AG20443 (cell line): ENCODE measurements at regions not wholly inside any gene's neighbourhood (a gene's known extent, or its start where the extent isn't known, plus 50 kb on each side); places are given as distances from the start of the nearest gene placed in this dataset.

Experiments
- DNase-seq: peaks from one replicate; pipeline ENCODE4 v3.0.0; 2012; ENCODE audit warnings: low spot score, mixed read lengths

GRCh38 chr16:6125483-6126259, 1028.1 kb upstream of the EEF2KMT start:
- no peak for DNase-seq

GRCh38 chr16:6124136-6124535, 1026.5 kb upstream of the EEF2KMT start:
- no peak for DNase-seq

GRCh38 chr16:6122401-6122800, 1024.8 kb upstream of the EEF2KMT start:
- no peak for DNase-seq

- DNase-seq, result no peak
Observed at GRCh38 chr16:6114691-6115090, 1017.1 kb upstream of the EEF2KMT start.

DNA sequence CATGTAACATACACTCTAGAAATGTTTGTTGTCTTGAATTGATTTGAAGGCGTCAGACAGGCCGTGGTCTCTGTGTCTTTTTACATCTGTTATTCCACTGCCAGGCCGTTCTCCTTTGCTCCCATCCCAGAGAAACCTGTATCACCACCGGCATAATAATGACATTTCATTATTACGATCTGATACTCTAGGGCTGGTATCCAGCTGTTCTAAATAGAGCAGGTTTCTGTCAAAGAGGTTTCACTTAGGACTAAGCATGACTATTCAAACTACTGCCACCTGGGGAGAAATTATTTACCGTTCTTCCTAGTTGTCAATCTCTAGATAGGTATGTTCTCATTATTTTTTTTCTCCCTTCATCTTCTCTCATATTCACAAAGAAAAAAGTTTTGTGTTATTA, 1016.2 kb upstream of the EEF2KMT start:
- DNase-seq, result no peak

- DNase-seq, result no peak
Observed at GRCh38 chr16:6112700-6113099, 1015.1 kb upstream of the EEF2KMT start.

DNA sequence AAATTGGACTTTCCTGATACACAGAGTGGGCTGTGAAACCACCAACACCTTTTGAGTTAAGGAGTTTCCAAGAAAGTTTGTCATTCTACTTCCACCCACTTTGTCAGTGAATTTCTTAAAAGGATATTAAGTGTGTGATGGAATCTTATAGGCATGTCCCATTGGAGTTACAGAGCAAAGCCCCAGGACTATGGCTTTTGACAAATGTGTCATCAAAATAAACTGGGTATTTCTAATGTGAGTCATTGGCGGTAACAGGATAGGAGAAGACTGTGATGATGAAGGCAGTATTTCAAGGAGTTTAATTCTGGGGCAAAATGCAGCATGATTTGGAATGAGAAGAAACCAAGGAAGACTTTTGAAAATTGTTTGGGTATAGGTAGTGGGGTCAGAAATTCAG, 1013.8 kb upstream of the EEF2KMT start:
- no peak for DNase-seq

- no peak for DNase-seq
Observed at GRCh38 chr16:6110346-6110745, 1012.8 kb upstream of the EEF2KMT start.

DNA sequence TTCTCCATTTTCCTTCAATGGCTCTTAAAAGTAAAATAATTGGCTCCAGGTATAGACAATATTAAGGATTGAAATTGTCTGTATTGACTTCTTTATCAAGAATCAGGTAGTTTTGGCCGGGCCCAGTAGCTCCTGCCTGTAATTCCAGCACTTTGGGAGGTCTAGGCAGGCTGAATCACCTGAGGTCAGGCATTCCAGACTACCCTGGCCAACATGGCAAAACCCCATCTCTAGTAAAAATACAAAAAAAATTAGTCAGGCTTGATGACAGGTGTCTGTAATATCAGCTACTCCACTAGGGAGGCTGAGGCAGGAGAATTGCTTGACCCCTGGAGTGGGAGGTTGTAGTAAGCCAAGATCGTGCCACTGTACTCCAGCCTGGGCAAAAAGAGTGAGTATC, 1008.5 kb upstream of the EEF2KMT start:
- no peak for DNase-seq

- no peak for DNase-seq
Observed at GRCh38 chr16:6105115-6105514, 1007.5 kb upstream of the EEF2KMT start.

DNA sequence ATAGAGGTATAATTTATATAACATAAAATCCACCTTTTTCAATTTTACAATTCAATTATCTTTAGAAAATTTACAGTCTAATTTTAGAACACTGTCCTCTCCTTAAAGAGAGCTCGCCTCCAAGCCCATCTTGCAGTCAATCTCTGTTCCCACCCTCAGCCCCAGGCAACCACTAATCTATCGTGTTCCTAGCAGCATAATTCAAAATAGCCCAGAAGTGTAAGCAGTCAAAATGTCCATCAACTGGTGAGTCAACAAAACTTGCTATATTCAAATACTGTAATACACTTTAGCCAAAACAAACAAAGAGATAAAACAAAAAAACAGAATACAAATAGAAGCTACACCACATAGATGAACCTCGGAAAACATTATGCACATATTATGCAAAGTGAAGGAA, 1006.8 kb upstream of the EEF2KMT start:
- no peak for DNase-seq

DNA sequence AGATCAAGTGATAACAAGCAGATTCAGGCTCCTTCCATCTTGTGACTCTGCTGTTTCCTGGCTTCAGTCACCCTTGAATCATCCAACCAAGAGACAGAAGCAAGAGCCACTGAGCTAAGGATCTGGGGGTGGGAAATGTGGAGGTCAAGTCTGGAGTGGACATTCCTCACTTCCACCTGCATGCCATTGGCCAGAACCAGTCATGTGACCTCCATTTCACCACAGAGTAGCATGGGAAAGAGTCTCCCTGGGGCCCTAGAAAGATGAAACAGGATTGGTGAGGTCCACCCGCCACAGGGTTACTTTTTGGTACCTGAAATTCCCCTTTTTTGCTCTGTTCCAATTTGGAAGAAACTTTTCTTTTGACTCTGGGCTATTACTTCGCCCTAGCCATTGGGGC, 1006.0 kb upstream of the EEF2KMT start:
- no peak for DNase-seq

GRCh38 chr16:6099102-6099501, 1001.5 kb upstream of the EEF2KMT start:
- DNase-seq, result no peak

GRCh38 chr16:6096931-6097670, 999.5 kb upstream of the EEF2KMT start:
- no peak for DNase-seq

- no peak for DNase-seq
Observed at GRCh38 chr16:6095414-6095813, 997.8 kb upstream of the EEF2KMT start.

DNA sequence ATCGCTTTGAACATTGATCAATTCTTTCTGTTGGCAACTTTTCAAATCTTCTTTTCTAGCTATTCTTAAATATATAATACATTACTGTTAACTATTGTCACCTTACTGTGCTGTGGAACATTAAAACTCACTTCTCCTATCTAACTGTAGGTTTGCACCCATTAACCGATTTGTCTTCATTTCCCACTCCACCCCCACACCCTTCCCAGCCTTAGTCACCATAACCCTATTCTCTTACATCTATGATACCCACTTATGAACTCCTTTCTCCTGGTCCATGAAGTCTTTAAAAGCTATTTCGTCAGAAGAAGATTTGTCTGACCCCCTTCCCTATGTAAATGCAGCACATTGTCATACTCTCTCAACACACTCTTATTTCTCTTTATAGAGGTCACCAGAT, 993.4 kb upstream of the EEF2KMT start:
- DNase-seq, result no peak

- DNase-seq, result no peak
Observed at GRCh38 chr16:6081320-6081976, 983.9 kb upstream of the EEF2KMT start.

GRCh38 chr16:6076631-6077030, 979.0 kb upstream of the EEF2KMT start:
- no peak for DNase-seq

GRCh38 chr16:6068063-6068462, 970.5 kb upstream of the EEF2KMT start:
- no peak for DNase-seq

- DNase-seq, result no peak
Observed at GRCh38 chr16:6066652-6067051, 969.1 kb upstream of the EEF2KMT start.

DNA sequence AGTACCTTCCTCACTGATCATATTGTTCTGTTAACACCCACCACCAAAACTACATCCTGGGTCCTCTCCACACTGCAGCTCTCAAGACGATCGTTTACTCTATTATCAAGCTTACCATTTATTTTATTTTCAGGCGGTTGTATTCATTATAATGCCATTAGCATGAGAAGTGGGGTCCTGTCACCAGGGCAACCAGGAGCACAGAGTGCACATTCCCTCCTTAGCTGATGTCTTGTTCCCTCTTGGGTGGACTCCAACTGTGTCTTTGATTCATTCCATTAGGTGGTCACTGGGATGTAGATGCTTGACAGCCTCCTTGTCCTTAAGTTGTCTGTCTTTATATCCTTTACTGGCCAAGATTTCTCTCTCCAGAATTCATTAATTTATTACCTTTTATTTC, 965.9 kb upstream of the EEF2KMT start:
- DNase-seq, result no peak

DNA sequence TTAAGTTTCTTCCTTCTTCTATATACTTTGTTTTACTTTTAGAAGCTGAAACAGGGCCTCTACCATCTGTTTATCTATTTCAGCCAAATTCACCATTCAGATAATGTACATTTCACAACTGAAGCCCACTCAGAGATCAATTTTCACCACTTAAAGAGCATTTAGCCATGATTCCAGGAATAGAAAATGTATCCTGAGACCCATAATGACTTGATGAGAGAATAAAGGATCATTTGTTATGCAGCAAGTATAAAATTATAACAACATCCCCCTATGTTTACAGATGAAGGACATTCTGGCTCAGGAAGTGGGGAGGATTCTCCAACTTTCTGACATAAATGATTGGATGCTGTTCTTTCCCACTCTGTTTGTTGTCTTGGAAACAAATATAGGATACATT, 962.1 kb upstream of the EEF2KMT start:
- no peak for DNase-seq

GRCh38 chr16:6057821-6058220, 960.2 kb upstream of the EEF2KMT start:
- no peak for DNase-seq
